ENCODE measurements at regions not wholly inside any gene's neighbourhood (a gene's known extent, or its start where the extent isn't known, plus 50 kb on each side); places are given as distances from the start of the nearest gene placed in this dataset.

DNA sequence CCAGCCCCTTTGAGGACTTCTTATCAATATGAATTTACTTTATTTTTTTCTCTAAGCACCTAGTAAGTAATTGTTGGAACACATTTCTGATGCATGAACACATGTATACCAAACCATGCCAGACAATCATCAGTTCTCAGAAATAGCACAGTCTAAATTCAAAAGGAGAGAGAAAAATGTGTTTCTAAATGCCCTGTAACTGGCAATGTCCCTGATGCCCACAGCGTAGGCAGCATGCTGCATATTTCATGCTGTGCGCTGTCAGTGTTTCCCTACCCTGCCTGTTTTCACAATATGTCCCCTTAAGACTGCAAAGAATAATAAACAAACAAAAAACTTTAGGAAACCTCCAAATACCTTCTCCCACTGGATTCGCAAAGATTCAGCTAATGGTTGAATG, 881.0 kb upstream of the CHAC2 start:
- Histone ChIP-seq H3K27me3 (ENCODE audit: insufficient read depth, low read length) (no peaks in the 10 kb centered on the region), H3K9ac (ENCODE audit: low read depth, low read length) (no peak overlapping the region), H3K4me3 (ENCODE audit: low read length) (no peak overlapping the region), H3K9me3 (ENCODE audit: insufficient read depth, low read depth, low read length) (no peaks in the 10 kb centered on the region), H3K27ac (ENCODE audit: low read depth, low read length) (no peak overlapping the region), H3K36me3 (ENCODE audit: insufficient read depth, low read length) (no peaks in the 10 kb centered on the region), H3K4me1 (ENCODE audit: insufficient read depth, low read length) (no peaks in the 10 kb centered on the region)
- 93% methylated on average over 3 of the region's 3 CpGs for WGBS

DNA sequence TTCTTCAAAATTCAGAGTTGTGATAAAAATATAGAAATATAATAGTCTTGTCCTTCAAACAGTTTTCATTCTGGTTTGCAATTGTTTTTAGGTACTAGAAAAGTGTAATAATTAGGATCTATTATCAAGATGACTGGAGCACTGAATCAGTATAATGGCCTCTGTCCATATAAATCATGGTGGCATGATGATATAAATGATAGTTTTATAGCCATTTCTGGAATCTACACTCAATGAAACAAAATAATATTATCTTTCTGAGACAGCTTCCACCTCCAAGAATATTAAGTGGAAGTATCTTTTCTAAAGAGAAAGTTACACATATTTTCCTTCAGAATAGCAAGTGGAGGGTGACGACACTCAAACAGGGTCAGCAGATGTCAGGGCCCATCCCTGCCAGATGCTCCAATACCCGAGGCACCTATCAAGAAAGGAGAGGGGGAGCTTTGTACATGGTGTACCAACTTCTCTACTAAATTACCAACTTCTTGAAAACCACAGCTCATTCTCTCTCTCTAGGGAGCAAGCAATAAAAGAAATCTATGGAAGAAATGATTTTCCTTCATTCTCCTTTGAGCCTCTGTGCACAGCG, 882.7 kb upstream of the CHAC2 start:
- Histone ChIP-seq H3K36me3 (ENCODE audit: insufficient read depth, low read length) (no peaks in the 10 kb centered on the region), H3K27ac (ENCODE audit: low read depth, low read length) (no peak overlapping the region), H3K27me3 (ENCODE audit: insufficient read depth, low read length) (no peaks in the 10 kb centered on the region), H3K4me3 (ENCODE audit: low read length) (no peak overlapping the region), H3K9me3 (ENCODE audit: insufficient read depth, low read depth, low read length) (no peaks in the 10 kb centered on the region), H3K4me1 (ENCODE audit: insufficient read depth, low read length) (no peaks in the 10 kb centered on the region), H3K9ac (ENCODE audit: low read depth, low read length) (no peak overlapping the region)
- WGBS, result 89% methylated on average over 2 of the region's 3 CpGs

DNA sequence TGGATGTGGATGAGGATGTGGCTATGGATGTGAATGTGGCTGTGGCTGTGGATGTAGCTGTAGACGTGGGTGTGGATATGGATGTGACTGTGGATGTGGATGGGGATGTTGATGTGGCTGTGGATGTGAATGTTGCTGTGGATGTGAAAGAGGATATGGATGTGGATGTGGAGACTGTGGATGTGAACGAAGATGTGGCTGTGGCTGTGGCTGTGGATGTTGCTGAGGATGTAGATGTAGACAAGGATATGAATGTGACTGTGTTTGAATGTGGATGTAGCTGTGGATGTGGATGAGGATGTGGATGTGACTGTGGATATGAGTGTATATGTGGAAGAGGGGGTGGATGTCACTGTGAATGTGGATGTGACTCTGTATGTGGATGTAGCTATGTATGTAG, 884.6 kb upstream of the CHAC2 start:
- Histone ChIP-seq H3K9ac (ENCODE audit: low read depth, low read length) (no peak overlapping the region), H3K4me3 (ENCODE audit: low read length) (no peak overlapping the region), H3K27me3 (ENCODE audit: insufficient read depth, low read length) (no peaks in the 10 kb centered on the region), H3K27ac (ENCODE audit: low read depth, low read length) (no peak overlapping the region), H3K4me1 (ENCODE audit: insufficient read depth, low read length) (no peaks in the 10 kb centered on the region), H3K9me3 (ENCODE audit: insufficient read depth, low read depth, low read length) (no peaks in the 10 kb centered on the region), H3K36me3 (ENCODE audit: insufficient read depth, low read length) (no peaks in the 10 kb centered on the region)
- WGBS, result 93% methylated on average over 2 of the region's 2 CpGs

DNA sequence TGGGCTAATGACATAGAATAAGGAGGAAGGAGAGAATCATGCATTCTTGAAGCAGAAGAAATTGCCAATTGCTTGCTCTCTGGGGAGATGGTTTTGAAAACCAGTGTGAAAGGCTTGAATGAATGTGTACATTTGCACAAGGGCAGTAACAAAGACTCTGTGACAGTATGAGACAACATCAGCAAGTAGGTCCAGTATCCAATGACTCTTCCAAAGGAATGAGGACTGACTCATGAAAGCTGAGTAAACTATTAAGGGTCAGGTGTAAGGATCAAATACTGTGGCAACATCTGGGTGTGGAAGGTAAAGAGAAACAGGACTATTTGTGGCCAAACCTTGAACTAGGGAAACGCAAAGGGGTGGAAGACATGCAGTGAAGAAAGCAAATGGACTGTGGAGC, 886.0 kb upstream of the CHAC2 start:
- H3K36me3 ChIP-seq (ENCODE audit: insufficient read depth, low read length), result no peaks in the 10 kb centered on the region
- no peaks in the 10 kb centered on the region for H3K27me3 ChIP-seq (ENCODE audit: insufficient read depth, low read length)
- H3K4me1 ChIP-seq (ENCODE audit: insufficient read depth, low read length), result no peaks in the 10 kb centered on the region
- H3K4me3 ChIP-seq (ENCODE audit: low read length), result no peak overlapping the region
- 88% methylated on average over 1 of the region's 1 CpG for WGBS
- no peaks in the 10 kb centered on the region for H3K9me3 ChIP-seq (ENCODE audit: insufficient read depth, low read depth, low read length)
- no peak overlapping the region for H3K27ac ChIP-seq (ENCODE audit: low read depth, low read length)
- H3K9ac ChIP-seq (ENCODE audit: low read depth, low read length), result no peak overlapping the region

DNA sequence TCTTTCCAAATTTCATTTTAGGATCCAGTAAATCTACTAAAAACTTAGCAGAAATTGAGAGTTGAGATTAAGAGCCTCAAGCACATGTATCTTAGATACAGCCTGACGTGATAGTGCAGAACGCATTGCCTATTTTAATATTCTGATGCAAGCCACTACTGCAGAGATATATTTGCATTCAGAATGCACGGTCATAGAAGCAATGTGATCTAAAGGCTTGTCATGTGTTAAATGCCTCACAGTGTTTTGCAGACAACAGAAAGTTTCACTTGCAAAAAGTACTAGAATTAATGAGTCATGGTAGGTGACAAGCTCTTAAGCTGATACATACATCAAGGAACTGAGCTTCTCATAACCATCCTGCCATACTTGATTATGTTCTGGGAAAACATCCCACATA, 886.7 kb upstream of the CHAC2 start:
- H3K4me3 ChIP-seq (ENCODE audit: low read length), result no peak overlapping the region
- H3K36me3 ChIP-seq (ENCODE audit: insufficient read depth, low read length), result no peaks in the 10 kb centered on the region
- H3K27ac ChIP-seq (ENCODE audit: low read depth, low read length), result no peak overlapping the region
- 94% methylated on average over 3 of the region's 3 CpGs for WGBS
- no peak overlapping the region for H3K9ac ChIP-seq (ENCODE audit: low read depth, low read length)
- no peaks in the 10 kb centered on the region for H3K27me3 ChIP-seq (ENCODE audit: insufficient read depth, low read length)
- H3K4me1 ChIP-seq (ENCODE audit: insufficient read depth, low read length), result no peaks in the 10 kb centered on the region
- H3K9me3 ChIP-seq (ENCODE audit: insufficient read depth, low read depth, low read length), result no peaks in the 10 kb centered on the region

DNA sequence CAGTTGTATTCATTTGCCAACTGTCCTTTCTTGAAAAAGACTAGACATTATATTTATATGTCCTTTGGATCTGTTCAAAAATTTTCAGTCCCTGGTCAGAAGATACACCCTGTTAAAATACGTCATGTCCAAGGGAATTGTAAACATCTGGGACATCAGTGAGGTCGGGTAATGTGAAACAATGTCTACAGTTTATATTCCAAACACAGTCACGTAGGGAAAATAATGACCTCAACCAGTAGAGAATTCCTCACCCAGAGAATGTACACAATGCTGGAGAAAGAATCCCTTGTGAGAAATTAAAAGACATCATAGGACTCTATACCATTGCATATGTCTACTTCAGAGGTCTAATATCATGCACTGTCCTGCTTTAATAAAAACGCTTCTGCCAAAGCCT, 888.0 kb upstream of the CHAC2 start:
- H3K9ac ChIP-seq (ENCODE audit: low read depth, low read length), result no peak overlapping the region
- H3K4me1 ChIP-seq (ENCODE audit: insufficient read depth, low read length), result no peaks in the 10 kb centered on the region
- H3K9me3 ChIP-seq (ENCODE audit: insufficient read depth, low read depth, low read length), result no peaks in the 10 kb centered on the region
- H3K4me3 ChIP-seq (ENCODE audit: low read length), result no peak overlapping the region
- 94% methylated on average over 4 of the region's 4 CpGs for WGBS
- H3K36me3 ChIP-seq (ENCODE audit: insufficient read depth, low read length), result no peaks in the 10 kb centered on the region
- no peak overlapping the region for H3K27ac ChIP-seq (ENCODE audit: low read depth, low read length)
- H3K27me3 ChIP-seq (ENCODE audit: insufficient read depth, low read length), result no peaks in the 10 kb centered on the region

DNA sequence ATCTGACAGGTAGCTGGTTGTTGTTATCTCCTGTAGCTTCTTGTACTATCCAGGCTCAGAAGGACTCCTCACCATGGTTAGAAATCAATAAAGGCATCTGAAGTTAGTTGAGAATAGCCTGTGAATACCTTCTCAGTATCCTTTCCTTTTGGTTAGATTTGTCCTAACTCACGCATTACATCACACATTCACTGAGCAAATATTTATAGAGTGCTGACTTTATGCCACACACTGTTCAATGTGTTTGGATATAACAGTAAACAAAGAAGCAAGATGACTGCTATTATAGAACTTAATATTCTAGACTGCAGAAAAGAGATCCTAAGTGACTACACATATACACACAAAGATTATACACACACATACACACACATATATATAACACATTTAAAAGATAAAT, 889.9 kb upstream of the CHAC2 start:
- Histone ChIP-seq H3K27me3 (ENCODE audit: insufficient read depth, low read length) (no peaks in the 10 kb centered on the region), H3K4me1 (ENCODE audit: insufficient read depth, low read length) (no peaks in the 10 kb centered on the region), H3K4me3 (ENCODE audit: low read length) (no peak overlapping the region), H3K36me3 (ENCODE audit: insufficient read depth, low read length) (no peaks in the 10 kb centered on the region), H3K9ac (ENCODE audit: low read depth, low read length) (no peak overlapping the region), H3K27ac (ENCODE audit: low read depth, low read length) (no peak overlapping the region), H3K9me3 (ENCODE audit: insufficient read depth, low read depth, low read length) (no peaks in the 10 kb centered on the region)
- no CpG with 5 or more reads among the region's 1 CpG for WGBS

DNA sequence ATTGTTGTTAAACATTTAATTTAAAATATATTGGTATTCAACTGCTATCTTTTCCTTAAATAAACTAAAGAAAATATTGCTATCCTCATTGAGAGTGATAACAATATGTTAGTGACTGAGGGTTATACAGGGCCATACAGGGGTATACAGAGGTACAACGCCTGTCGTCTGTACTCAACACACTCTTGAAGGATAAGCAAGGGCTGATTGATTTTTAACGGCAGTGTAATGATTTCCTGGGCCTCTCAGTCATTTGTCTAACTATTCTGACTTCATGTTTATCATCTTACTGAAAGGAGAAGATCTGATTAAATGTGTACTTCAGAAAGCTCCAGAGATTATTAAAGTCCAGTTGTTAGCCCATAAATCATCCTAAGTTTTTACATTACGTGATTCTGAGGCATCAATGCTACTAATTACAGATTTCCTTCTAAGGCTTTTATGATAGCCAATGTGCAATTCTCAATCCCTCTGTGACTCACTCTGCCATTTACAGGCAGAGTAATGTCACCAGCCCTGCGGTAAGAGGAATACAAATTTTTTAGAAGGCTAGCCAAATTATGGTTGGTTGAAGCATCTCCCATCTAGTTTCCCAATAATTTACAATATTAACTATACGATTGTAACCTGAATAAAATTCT, 893.0 kb upstream of the CHAC2 start:
- Histone ChIP-seq H3K4me1 (ENCODE audit: insufficient read depth, low read length) (no peaks in the 10 kb centered on the region), H3K27me3 (ENCODE audit: insufficient read depth, low read length) (no peaks in the 10 kb centered on the region), H3K27ac (ENCODE audit: low read depth, low read length) (no peak overlapping the region), H3K36me3 (ENCODE audit: insufficient read depth, low read length) (no peaks in the 10 kb centered on the region), H3K4me3 (ENCODE audit: low read length) (no peak overlapping the region), H3K9me3 (ENCODE audit: insufficient read depth, low read depth, low read length) (no peaks in the 10 kb centered on the region), H3K9ac (ENCODE audit: low read depth, low read length) (no peak overlapping the region)
- 95% methylated on average over 6 of the region's 6 CpGs for WGBS

DNA sequence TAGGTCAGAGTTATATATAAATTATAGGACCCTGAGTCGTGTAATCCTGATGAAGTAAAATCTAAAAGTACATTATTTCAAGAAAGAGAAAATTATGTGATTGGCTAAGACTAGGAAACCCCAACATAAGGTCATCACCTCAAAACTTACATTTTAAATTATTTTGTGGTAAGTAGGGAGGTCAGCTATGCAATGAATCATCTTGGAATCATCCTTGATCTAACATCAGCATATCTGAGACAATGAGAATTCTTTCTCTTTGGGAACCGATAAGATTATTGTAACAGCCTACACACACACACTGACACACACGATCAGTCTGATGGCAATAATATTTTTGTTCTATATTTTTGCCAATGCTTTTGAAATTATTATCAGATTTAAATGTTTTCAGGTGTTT, 904.8 kb upstream of the CHAC2 start:
- Histone ChIP-seq H3K36me3 (ENCODE audit: insufficient read depth, low read length) (no peaks in the 10 kb centered on the region), H3K27ac (ENCODE audit: low read depth, low read length) (no peak overlapping the region), H3K4me3 (ENCODE audit: low read length) (no peak overlapping the region), H3K9ac (ENCODE audit: low read depth, low read length) (no peak overlapping the region), H3K4me1 (ENCODE audit: insufficient read depth, low read length) (0 out of 2 replicates have a peak, but pooled peaks cover 4% of the 10 kb centered on the region), H3K9me3 (ENCODE audit: insufficient read depth, low read depth, low read length) (no peaks in the 10 kb centered on the region), H3K27me3 (ENCODE audit: insufficient read depth, low read length) (no peaks in the 10 kb centered on the region)
- WGBS, result 100% methylated on average over 1 of the region's 3 CpGs

DNA sequence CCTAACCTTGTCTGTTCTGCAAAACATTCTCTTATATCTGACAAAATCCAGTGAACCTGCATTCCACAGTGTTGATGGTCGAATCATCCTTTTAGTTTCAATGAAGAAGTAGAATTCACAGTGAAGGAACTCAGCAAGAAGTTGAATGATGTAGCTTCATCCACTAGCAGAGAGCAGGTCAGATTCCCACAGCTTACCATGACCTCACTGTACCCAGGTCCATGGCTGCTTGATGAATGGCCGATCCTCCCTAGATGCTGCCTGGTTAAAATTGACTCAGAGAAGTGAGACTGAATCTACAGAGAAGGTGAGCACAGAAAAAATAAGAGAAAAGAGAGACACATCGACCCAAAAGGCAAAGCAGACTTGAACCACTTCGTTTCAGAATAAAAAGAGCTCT, 906.0 kb upstream of the CHAC2 start:
- no peaks in the 10 kb centered on the region for H3K27me3 ChIP-seq (ENCODE audit: insufficient read depth, low read length)
- no peak overlapping the region for H3K27ac ChIP-seq (ENCODE audit: low read depth, low read length)
- H3K4me3 ChIP-seq (ENCODE audit: low read length), result no peak overlapping the region
- H3K9me3 ChIP-seq (ENCODE audit: insufficient read depth, low read depth, low read length), result no peaks in the 10 kb centered on the region
- 97% methylated on average over 4 of the region's 4 CpGs for WGBS
- no peaks in the 10 kb centered on the region for H3K36me3 ChIP-seq (ENCODE audit: insufficient read depth, low read length)
- no peak overlapping the region for H3K9ac ChIP-seq (ENCODE audit: low read depth, low read length)
- no peaks in the 10 kb centered on the region for H3K4me1 ChIP-seq (ENCODE audit: insufficient read depth, low read length)

DNA sequence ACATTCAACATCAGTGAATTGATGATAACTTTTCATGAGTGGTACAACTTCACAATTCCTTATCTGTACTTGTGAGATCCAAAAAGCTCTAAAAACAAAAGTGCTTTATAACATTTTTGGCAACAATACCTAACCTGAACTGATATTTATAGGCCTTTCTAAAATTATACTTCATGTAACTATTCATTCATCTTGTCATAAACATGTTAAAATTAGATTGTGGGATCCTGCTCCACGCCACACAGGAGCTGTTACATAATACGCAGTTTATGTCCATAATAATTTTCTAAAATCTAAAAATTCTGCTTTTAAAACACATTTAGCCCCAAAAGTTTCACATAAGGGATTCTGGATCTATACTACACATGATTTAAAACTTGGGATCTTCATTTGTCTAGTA, 908.5 kb upstream of the CHAC2 start:
- WGBS, result 91% methylated on average over 2 of the region's 2 CpGs
- Histone ChIP-seq H3K9ac (ENCODE audit: low read depth, low read length) (no peak overlapping the region), H3K4me1 (ENCODE audit: insufficient read depth, low read length) (no peaks in the 10 kb centered on the region), H3K27me3 (ENCODE audit: insufficient read depth, low read length) (no peaks in the 10 kb centered on the region), H3K36me3 (ENCODE audit: insufficient read depth, low read length) (no peaks in the 10 kb centered on the region), H3K9me3 (ENCODE audit: insufficient read depth, low read depth, low read length) (no peaks in the 10 kb centered on the region), H3K4me3 (ENCODE audit: low read length) (no peak overlapping the region), H3K27ac (ENCODE audit: low read depth, low read length) (no peak overlapping the region)

DNA sequence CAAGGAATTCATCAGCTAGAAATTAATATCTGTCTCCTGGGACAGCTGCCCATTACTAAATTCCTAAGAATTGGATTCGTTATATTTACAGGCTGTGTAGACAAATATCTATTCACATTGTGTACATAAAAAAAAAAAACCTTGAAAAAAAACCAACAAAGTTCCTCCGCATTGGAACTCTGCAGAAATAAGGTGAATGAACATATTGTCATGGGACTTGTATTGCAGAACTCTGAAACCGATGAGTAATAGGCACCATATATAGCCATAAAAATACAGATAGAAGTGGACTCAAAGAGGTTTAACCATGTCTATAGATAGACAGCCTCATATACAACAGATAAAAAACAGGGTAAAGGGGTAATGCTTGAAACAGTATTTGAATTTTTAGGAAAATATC, 909.9 kb upstream of the CHAC2 start:
- 94% methylated on average over 2 of the region's 3 CpGs for WGBS
- no peaks in the 10 kb centered on the region for H3K36me3 ChIP-seq (ENCODE audit: insufficient read depth, low read length)
- no peaks in the 10 kb centered on the region for H3K9me3 ChIP-seq (ENCODE audit: insufficient read depth, low read depth, low read length)
- no peaks in the 10 kb centered on the region for H3K4me1 ChIP-seq (ENCODE audit: insufficient read depth, low read length)
- no peak overlapping the region for H3K4me3 ChIP-seq (ENCODE audit: low read length)
- H3K9ac ChIP-seq (ENCODE audit: low read depth, low read length), result no peak overlapping the region
- H3K27ac ChIP-seq (ENCODE audit: low read depth, low read length), result no peak overlapping the region
- no peaks in the 10 kb centered on the region for H3K27me3 ChIP-seq (ENCODE audit: insufficient read depth, low read length)
